C1 segment of cervical spinal cord (tissue), 14 donors: ENCODE measurements at regions not wholly inside any gene's neighbourhood (a gene's known extent, or its start where the extent isn't known, plus 50 kb on each side); places are given as distances from the start of the nearest gene placed in this dataset.
"Not testable (repeated sequence)": the region's sequence is repeated elsewhere in the genome, so short reads cannot be mapped to it uniquely, and the experiment has no call there.

Experiments used
- DNase-seq, 14 donors: peaks; one replicate each; lab custom pipeline; 2025; lab: John Stamatoyannopoulos, UW

GRCh38 chr9:22986556-22986955 lies 539.9 kb downstream of the DMRTA1 start:
- DNase-seq, result no peak

GRCh38 chr9:22990349-22990748 lies 543.7 kb downstream of the DMRTA1 start:
- DNase-seq, result no peak

- DNase-seq, result no peak
These were observed 546.2 kb downstream of the DMRTA1 start for GRCh38 chr9:22992780-22993179.

GRCh38 chr9:22997923-22998322 lies 551.3 kb downstream of the DMRTA1 start:
- no peak for DNase-seq

GRCh38 chr9:23005156-23005555 lies 558.5 kb downstream of the DMRTA1 start:
- no peak for DNase-seq

GRCh38 chr9:23006127-23006526 lies 559.5 kb downstream of the DMRTA1 start:
- DNase-seq, result no peak

- DNase-seq, result no peak
These were observed 565.0 kb downstream of the DMRTA1 start for GRCh38 chr9:23011669-23012068.

- DNase-seq, result no peak
These were observed 568.9 kb downstream of the DMRTA1 start for GRCh38 chr9:23015557-23015956.

GRCh38 chr9:23036416-23036815 lies 589.8 kb downstream of the DMRTA1 start:
- no peak for DNase-seq

- DNase-seq, result no peak
These were observed 592.8 kb downstream of the DMRTA1 start for GRCh38 chr9:23039402-23039801.

GRCh38 chr9:23041466-23041865 lies 594.8 kb downstream of the DMRTA1 start:
- DNase-seq, result no peak

- no peak for DNase-seq
These were observed 597.9 kb downstream of the DMRTA1 start for GRCh38 chr9:23044549-23044948.

GRCh38 chr9:23046026-23046425 lies 599.4 kb downstream of the DMRTA1 start:
- DNase-seq, result not testable (repeated sequence)

GRCh38 chr9:23050548-23050947 lies 603.9 kb downstream of the DMRTA1 start:
- DNase-seq, result no peak

- no peak for DNase-seq
These were observed 626.5 kb downstream of the DMRTA1 start for GRCh38 chr9:23073136-23073535.

GRCh38 chr9:23079798-23080197 lies 633.2 kb downstream of the DMRTA1 start:
- DNase-seq, result no peak

- no peak for DNase-seq
These were observed 634.8 kb downstream of the DMRTA1 start for GRCh38 chr9:23081377-23081776.

GRCh38 chr9:23088932-23089364 lies 642.3 kb downstream of the DMRTA1 start:
- DNase-seq, result no peak

- no peak for DNase-seq
These were observed 671.0 kb downstream of the DMRTA1 start for GRCh38 chr9:23117616-23118015.

- no peak for DNase-seq
These were observed 674.0 kb downstream of the DMRTA1 start for GRCh38 chr9:23120630-23121029.

- peak in 3 of 14 donors; percentile 1 to 33 (median 12) for DNase-seq
These were observed 676.5 kb downstream of the DMRTA1 start for GRCh38 chr9:23123048-23123632.

GRCh38 chr9:23145467-23145866 lies 680.6 kb downstream of the ELAVL2 start:
- no peak for DNase-seq

GRCh38 chr9:23153058-23153457 lies 673.0 kb downstream of the ELAVL2 start:
- DNase-seq, result no peak

GRCh38 chr9:23160491-23160890 lies 665.5 kb downstream of the ELAVL2 start:
- DNase-seq, result no peak
